B cell (primary cell): ENCODE measurements at regions not wholly inside any gene's neighbourhood (a gene's known extent, or its start where the extent isn't known, plus 50 kb on each side); places are given as distances from the start of the nearest gene placed in this dataset.

Experiments
- ATAC-seq: fragments of 200-7000 bp; cut with Tn5 transposase; one replicate; pipeline ENCODE4 v1.10.0; 2021; ENCODE audit warnings: low read depth, mild to moderate bottlenecking, moderate number of reproducible peaks, moderate library complexity
- CTCF ChIA-PET: fragments of 350-600 bp; sonication (Branson Sonifier 250); formaldehyde crosslinking; loops from one replicate; lab custom pipeline; 2021; ENCODE audit warnings: antibody characterized with exemption, inconsistent platforms; lab: Charles Lee
- POLR2A ChIA-PET: fragments of 350-600 bp; sonication (Branson Sonifier 250); formaldehyde crosslinking; loops from one replicate; lab custom pipeline; 2021; ENCODE audit warnings: antibody characterized with exemption; lab: Charles Lee
- DNase-seq: peaks from one replicate; pipeline ENCODE4 v3.0.0; 2013
- H2AFZ ChIP-seq: 2 replicates; pipeline ENCODE4 v1.6.1; 2012; ENCODE audit warnings: mild to moderate bottlenecking, low read depth, low read length; ENCODE audit not compliant: insufficient read depth, poor library complexity, severe bottlenecking
- H3K27ac ChIP-seq, 2 donors: 1 replicate in 1 of 2; 2 replicates in 1 of 2; pipeline ENCODE4 v1.5.1; 2012 to 2013; ENCODE audit warnings: low read length in 2 of 2, mild to moderate bottlenecking in 2 of 2, moderate library complexity in 1 of 2
- H3K27me3 ChIP-seq, 4 experiments: fragments of 200-600 bp in 1 of 4; sonication (generic) in 1 of 4; replicated peaks in 1 of 4; 1 replicate in 2 of 4; 2 replicates in 2 of 4; pipeline versions ENCODE4 v1.6.1 to v1.7.0; 2013 to 2016; ENCODE audit warnings: low read length in 3 of 4, mild to moderate bottlenecking in 2 of 4, mixed read lengths in 1 of 4, moderate library complexity in 1 of 4; ENCODE audit not compliant: insufficient read depth in 4 of 4, control insufficient read depth in 3 of 4; ENCODE audit errors: control extremely low read depth in 1 of 4
- H3K36me3 ChIP-seq, 2 experiments: replicated peaks in 1 of 2; 1 replicate in 1 of 2; 2 replicates in 1 of 2; pipeline versions ENCODE4 v1.6.1 to v1.7.1; 2013; ENCODE audit warnings: low read length in 1 of 2; ENCODE audit not compliant: insufficient read depth in 2 of 2, control insufficient read depth in 1 of 2; ENCODE audit errors: control extremely low read depth in 1 of 2, extremely low read depth in 1 of 2
- H3K4me1 ChIP-seq, 2 donors: fragments of 200-600 bp in 1 of 2; sonication (generic) in 1 of 2; 1 replicate in 1 of 2; 2 replicates in 1 of 2; pipeline versions ENCODE4 v1.5.1 to v1.6.1; 2013 to 2017; ENCODE audit warnings: low read length in 2 of 2; ENCODE audit not compliant: control insufficient read depth in 2 of 2, insufficient read depth in 2 of 2
- H3K4me2 ChIP-seq: replicated peaks from 2 replicates; pipeline ENCODE3; 2012; ENCODE audit warnings: mild to moderate bottlenecking, low read depth, low read length; ENCODE audit not compliant: poor library complexity, severe bottlenecking
- H3K4me3 ChIP-seq, 5 experiments: fragments of 200-600 bp in 1 of 5; sonication (generic) in 1 of 5; 1 replicate in 3 of 5; 2 replicates in 2 of 5; pipeline versions ENCODE4 v1.5.1 to v1.7.0; 2011 to 2016; ENCODE audit warnings: low read length in 4 of 5, mild to moderate bottlenecking in 4 of 5, low read depth in 2 of 5, control low read depth in 1 of 5, moderate library complexity in 1 of 5; ENCODE audit not compliant: insufficient read depth in 1 of 5; ENCODE audit errors: control extremely low read depth in 1 of 5, extremely low read depth in 1 of 5
- H3K79me2 ChIP-seq: fragments of 200-600 bp; sonication (generic); one replicate; pipeline ENCODE4 v1.6.0; 2016; ENCODE audit warnings: low read length; ENCODE audit not compliant: control insufficient read depth, insufficient read depth
- H3K9ac ChIP-seq: fragments of 200-600 bp; sonication (generic); 2 replicates; pipeline ENCODE4 v1.6.1; 2017; ENCODE audit warnings: mild to moderate bottlenecking, low read length, moderate library complexity
- H3K9me3 ChIP-seq, 3 donors: one replicate each; pipeline versions ENCODE4 v1.6.1 to v1.7.1; 2013; ENCODE audit warnings: low read length in 2 of 3; ENCODE audit not compliant: control insufficient read depth in 2 of 3, insufficient read depth in 1 of 3; ENCODE audit errors: control extremely low read depth in 1 of 3
- H4K20me1 ChIP-seq: 2 replicates; pipeline ENCODE4 v1.6.0; 2012; ENCODE audit warnings: mild to moderate bottlenecking, low read length; ENCODE audit not compliant: insufficient read depth, control insufficient read depth, poor library complexity, severe bottlenecking
- H3K27ac Mint-ChIP-seq: one replicate; pipeline ENCODE4 v1.8.0; 2021; ENCODE audit warnings: mixed read lengths
- H3K27me3 Mint-ChIP-seq: one replicate; pipeline ENCODE4 v1.8.0; 2021; ENCODE audit warnings: mixed read lengths
- H3K4me1 Mint-ChIP-seq: one replicate; pipeline ENCODE4 v1.8.0; 2021; ENCODE audit warnings: mixed read lengths
- H3K4me3 Mint-ChIP-seq: one replicate; pipeline ENCODE4 v1.8.0; 2021; ENCODE audit warnings: mixed read lengths
- H3K9me3 Mint-ChIP-seq: one replicate; pipeline ENCODE4 v1.8.0; 2022; ENCODE audit warnings: mixed read lengths; ENCODE audit not compliant: insufficient read depth
- CTCF ChIP-seq: fragments of 200-600 bp; IDR thresholded peaks from one replicate; pipeline ENCODE4 v1.8.0; 2022; ENCODE audit warnings: antibody characterized with exemption, mild to moderate bottlenecking
- EZH2 ChIP-seq: IDR thresholded peaks from 2 replicates; pipeline ENCODE4 v1.6.1; 2012; ENCODE audit warnings: borderline replicate concordance, low read depth, mild to moderate bottlenecking, moderate library complexity, low read length; ENCODE audit not compliant: insufficient read depth, poor library complexity, severe bottlenecking
- WGBS: methylation state at CpG from one replicate; pipeline ENCODE4 v1.1.5; 2013; ENCODE audit warnings: missing lambda C conversion rate; ENCODE audit not compliant: insufficient coverage; 5-methylcytosine and 5-hydroxymethylcytosine counted together
- intact Hi-C: fragments of 100-400 bp; cut with micrococcal nuclease; formaldehyde crosslinking; loops from one replicate; pipeline ENCODE4 v1.10.0; 2022

GRCh38 chr3:69490235-69490634 lies 104.3 kb upstream of the FRMD4B start:
- intact Hi-C loops = no loop called here
- Histone ChIP-seq H3K36me3 (no peaks in the 10 kb centered on the region), H3K4me1 (no peaks in the 10 kb centered on the region), H3K4me2 (no peak overlapping the region), H3K9ac (no peak overlapping the region), H3K9me3 (peaks cover 0 to 5% (median 0%) of the 10 kb centered on the region in 3 donors), H3K4me3 (no peak overlapping the region), H3K79me2 (no peaks in the 10 kb centered on the region), H4K20me1 (no peaks in the 10 kb centered on the region), H3K27me3 (no peaks in the 10 kb centered on the region), H3K27ac (no peak overlapping the region), H2AFZ (no peak overlapping the region)
- TF ChIP-seq CTCF (no peak), EZH2 (no peak)
- 0% methylated on average over 1 of the region's 1 CpG for WGBS
- no peak for DNase-seq
- no peak for ATAC-seq
- H3K4me3 Mint-ChIP-seq = no peak overlapping the region
- ChIA-PET CTCF (no interaction called here), POLR2A (no interaction called here)
- H3K9me3 Mint-ChIP-seq = no peaks in the 10 kb centered on the region
- no peak overlapping the region for H3K27ac Mint-ChIP-seq
- no peaks in the 10 kb centered on the region for H3K4me1 Mint-ChIP-seq
- H3K27me3 Mint-ChIP-seq = peaks cover 11% of the 10 kb centered on the region

- Histone ChIP-seq H3K79me2 (no peaks in the 10 kb centered on the region), H3K4me3 (no peak overlapping the region), H3K9ac (no peak overlapping the region), H3K4me2 (no peak overlapping the region), H3K27me3 (no peaks in the 10 kb centered on the region), H3K36me3 (no peaks in the 10 kb centered on the region), H3K9me3 (peaks cover 0 to 14% (median 0%) of the 10 kb centered on the region in 3 donors), H2AFZ (no peak overlapping the region), H3K27ac (no peak overlapping the region), H3K4me1 (no peaks in the 10 kb centered on the region), H4K20me1 (no peaks in the 10 kb centered on the region)
- DNase-seq (no peak), ATAC-seq (no peak)
- Mint-ChIP-seq H3K9me3 (peaks cover 3% of the 10 kb centered on the region), H3K27me3 (peaks cover 11% of the 10 kb centered on the region), H3K4me1 (no peaks in the 10 kb centered on the region), H3K27ac (no peak overlapping the region), H3K4me3 (no peak overlapping the region)
- TF ChIP-seq EZH2 = no peak
- TF ChIP-seq CTCF = no peak
- POLR2A ChIA-PET = no interaction called here
- CTCF ChIA-PET = no interaction called here
- intact Hi-C loops = no loop called here
These were observed 102.1 kb upstream of the FRMD4B start for GRCh38 chr3:69488026-69488425.
